K562 (cell line): ENCODE measurements at regions not wholly inside any gene's neighbourhood (a gene's known extent, or its start where the extent isn't known, plus 50 kb on each side); places are given as distances from the start of the nearest gene placed in this dataset.

ENCODE experiments used
- BCOR ChIP-seq: fragments of 450-650 bp; IDR thresholded peaks from 2 replicates; pipeline ENCODE4 v1.6.1; 2016
- BRCA1 ChIP-seq, 2 experiments: fragments of 450-650 bp in 1 of 2; sonication (generic) in 1 of 2; formaldehyde crosslinking in 1 of 2; IDR thresholded peaks; 2 replicates each; pipeline versions ENCODE4 v1.5.0 to v1.6.1; 2017 to 2020; ENCODE audit warnings: mild to moderate bottlenecking in 1 of 2, missing genetic modification reagents in 1 of 2
- ERF ChIP-seq: fragments of 450-650 bp; formaldehyde crosslinking; IDR thresholded peaks from 2 replicates; pipeline ENCODE4 v1.4.0; 2020; ENCODE audit warnings: mild to moderate bottlenecking, mixed read lengths
- GATA2 ChIP-seq: sonication (generic); formaldehyde crosslinking; IDR thresholded peaks from 2 replicates; pipeline ENCODE4 v1.4.0; 2020; ENCODE audit warnings: mild to moderate bottlenecking, missing genetic modification reagents
- JUND ChIP-seq, 2 experiments: IDR thresholded peaks; 2 replicates in 1 of 2; 3 replicates in 1 of 2; pipeline ENCODE4 v1.6.1; 2011; ENCODE audit warnings: borderline replicate concordance in 2 of 2, low read depth in 2 of 2, low read length in 2 of 2, improper control_type of control experiment in 1 of 2, missing biosample characterization in 1 of 2, missing genetic modification characterization in 1 of 2, missing genetic modification reagents in 1 of 2
- LARP7 ChIP-seq: fragments of 450-650 bp; IDR thresholded peaks from 2 replicates; pipeline ENCODE4 v1.6.1; 2016
- MITF ChIP-seq: IDR thresholded peaks from 2 replicates; pipeline ENCODE4 v1.6.1; 2014; ENCODE audit warnings: antibody characterized with exemption
- MTA1 ChIP-seq: fragments of 450-650 bp; IDR thresholded peaks from 2 replicates; pipeline ENCODE4 v1.6.1; 2017; ENCODE audit warnings: borderline replicate concordance
- NR2C1 ChIP-seq, 2 experiments: fragments of 450-650 bp; IDR thresholded peaks; 2 replicates each; pipeline ENCODE4 v1.6.1; 2017; ENCODE audit warnings: mild to moderate bottlenecking in 2 of 2, antibody characterized with exemption in 1 of 2, inconsistent platforms in 1 of 2, missing compliant biosample characterization in 1 of 2, missing genetic modification characterization in 1 of 2
- SMC3 ChIP-seq: conservative IDR thresholded peaks from 2 replicates; pipeline ENCODE4 v1.6.1; 2011; ENCODE audit warnings: low read depth, low read length, improper control_type of control experiment; ENCODE audit not compliant: insufficient read depth
- SOX6 ChIP-seq: fragments of 450-650 bp; IDR thresholded peaks from 2 replicates; pipeline ENCODE4 v1.6.1; 2014; ENCODE audit warnings: mild to moderate bottlenecking
- STAT5B ChIP-seq: fragments of 250-450 bp; sonication (Bioruptor Pico); IDR thresholded peaks from 2 replicates; pipeline ENCODE4 v1.8.0; 2021; ENCODE audit warnings: mild to moderate bottlenecking, inconsistent platforms
- ZFP91 ChIP-seq: sonication (generic); formaldehyde crosslinking; IDR thresholded peaks from 2 replicates; pipeline ENCODE4 v1.8.0; 2022; ENCODE audit warnings: mild to moderate bottlenecking, missing genetic modification reagents
- ZNF212 ChIP-seq: fragments of 450-650 bp; formaldehyde crosslinking; IDR thresholded peaks from 2 replicates; pipeline ENCODE4 v1.4.0; 2020; ENCODE audit warnings: mild to moderate bottlenecking
- ZNF239 ChIP-seq: fragments of 250-450 bp; sonication (Bioruptor Pico); IDR thresholded peaks from 2 replicates; pipeline ENCODE4 v1.4.0; 2020; ENCODE audit warnings: mild to moderate bottlenecking
- ZNF398 ChIP-seq: fragments of 250-450 bp; sonication (Bioruptor Pico); IDR thresholded peaks from 2 replicates; pipeline ENCODE4 v1.8.0; 2021; ENCODE audit warnings: moderate library complexity, mild to moderate bottlenecking, inconsistent platforms
- ZNF436 ChIP-seq: fragments of 250-450, 450-650 bp; sonication (Bioruptor Pico); formaldehyde crosslinking; IDR thresholded peaks from 2 replicates; pipeline ENCODE4 v1.7.0; 2020; ENCODE audit warnings: mild to moderate bottlenecking
- ZNF551 ChIP-seq: fragments of 250-450 bp; sonication (Bioruptor Pico); IDR thresholded peaks from 2 replicates; pipeline ENCODE4 v1.5.0; 2021; ENCODE audit warnings: mild to moderate bottlenecking, moderate library complexity
- ZNF592 ChIP-seq: fragments of 450-650 bp; IDR thresholded peaks from 2 replicates; pipeline ENCODE4 v1.6.1; 2017; ENCODE audit warnings: antibody characterized with exemption, mild to moderate bottlenecking

GRCh38 chr18:1464444-1465217 lies 560.0 kb downstream of the ADCYAP1 start (continued):
- TF ChIP-seq BRCA1 (IDR thresholded peaks at IDR 0.05) (no peak), BRCA1 (CRISPR knock-in tag; IDR thresholded peaks at IDR 0.05) (no peak), ERF (CRISPR knock-in tag) (no peak), NR2C1 (IDR thresholded peaks at IDR 0.05) (no peak), NR2C1 (tag; IDR thresholded peaks at IDR 0.05) (peak; percentile 42; the same call in 1 of the 2 replicates), BCOR (no peak), SOX6 (peak; percentile 74), ZFP91 (CRISPR knock-in tag) (no peak), STAT5B (CRISPR knock-in tag) (no peak), SMC3 (no peak), ZNF398 (CRISPR knock-in tag) (no peak), ZNF212 (CRISPR knock-in tag) (no peak), MTA1 (peak; percentile 24; the same call in 1 of the 2 replicates), ZNF592 (no peak), JUND (IDR thresholded peaks at IDR 0.05; ENCODE audit: borderline replicate concordance, low read depth, low read length) (peak; percentile 75), JUND (tag; IDR thresholded peaks at IDR 0.05; ENCODE audit: borderline replicate concordance, low read depth, low read length) (peak; percentile 70; the same call in 1 of the 3 replicates), GATA2 (CRISPR knock-in tag) (0 out of 2 replicates have a peak, but pooled peaks have one; percentile 45), ZNF239 (CRISPR knock-in tag) (0 out of 2 replicates have a peak, but pooled peaks have one; percentile 31), ZNF551 (CRISPR knock-in tag) (no peak), MITF (no peak), ZNF436 (no peak), LARP7 (no peak)
